GM12878 (cell line): ENCODE measurements at regions not wholly inside any gene's neighbourhood (a gene's known extent, or its start where the extent isn't known, plus 50 kb on each side); places are given as distances from the start of the nearest gene placed in this dataset.

Experiments
- ATAC-seq: fragments of 200-7000 bp; cut with Tn5 transposase; 3 replicates; pipeline ENCODE4 v1.9.1; 2020; ENCODE audit warnings: mild to moderate bottlenecking, moderate library complexity
- BruUV-seq: library from RNA; stranded (reverse); fragments of 400-500 nt; replicated peaks from 2 replicates; lab custom pipeline; 2021; lab: Mats Ljungman, UMichigan
- CTCF ChIA-PET: fragments of 300-600 bp; sonication (Branson Sonifier 250); formaldehyde crosslinking; extraction: SDS; loops from one replicate; lab custom pipeline; 2021; ENCODE audit warnings: inconsistent platforms; lab: Yijun Ruan, JAX
- POLR2A ChIA-PET: fragments of 350-600 bp; formaldehyde crosslinking; extraction: SDS; loops from one replicate; lab custom pipeline; 2021; ENCODE audit warnings: inconsistent platforms; lab: Charles Lee
- RAD21 ChIA-PET: fragments of 300-600 bp; sonication (Branson Sonifier 250); formaldehyde crosslinking; loops from one replicate; lab custom pipeline; 2023; ENCODE audit warnings: antibody characterized with exemption; ENCODE audit not compliant: unreplicated experiment; lab: Charles Lee
- SMC1A ChIA-PET: fragments of 300-600 bp; sonication (Branson Sonifier 250); formaldehyde crosslinking; loops from one replicate; lab custom pipeline; 2023; ENCODE audit not compliant: unreplicated experiment, uncharacterized antibody; lab: Charles Lee
- DNase-seq: peaks from one replicate; pipeline ENCODE4 v3.0.0-alpha.2; 2011; ENCODE audit warnings: low read depth, low spot score
- FAIRE-seq: peaks from 3 replicates; lab custom pipeline; 2011; peaks lifted over from hg19 to GRCh38; lab: Jason Lieb, UNC
- H2AFZ ChIP-seq: 2 replicates; pipeline ENCODE4 v1.6.0; 2011; ENCODE audit warnings: low read depth, low read length, control low read depth; ENCODE audit not compliant: control insufficient read depth
- H3K27ac ChIP-seq: 2 replicates; pipeline ENCODE4 v1.5.1; 2011; ENCODE audit warnings: control low read depth; ENCODE audit not compliant: control insufficient read depth, insufficient read depth
- H3K27me3 ChIP-seq, 2 experiments: replicated peaks in 1 of 2; 2 replicates each; pipeline versions ENCODE4 v1.6.0 to v1.6.1; 2011; ENCODE audit warnings: low read length in 1 of 2; ENCODE audit not compliant: control insufficient read depth in 2 of 2, insufficient read depth in 2 of 2
- H3K36me3 ChIP-seq, 2 experiments: 2 replicates each; pipeline ENCODE4 v1.5.1; 2011; ENCODE audit warnings: low read length in 1 of 2; ENCODE audit not compliant: control insufficient read depth in 2 of 2, insufficient read depth in 2 of 2
- H3K4me1 ChIP-seq: 2 replicates; pipeline ENCODE4 v1.6.1; 2011; ENCODE audit warnings: mild to moderate bottlenecking, low read length, moderate library complexity, mixed read lengths; ENCODE audit not compliant: control insufficient read depth, insufficient read depth
- H3K4me2 ChIP-seq: 2 replicates; pipeline ENCODE4 v1.6.0; 2011; ENCODE audit warnings: control low read depth; ENCODE audit not compliant: control insufficient read depth, insufficient read depth
- H3K4me3 ChIP-seq: fragments of 200-600 bp; sonication (generic); 2 replicates; pipeline ENCODE4 v1.5.1; 2016
- H3K79me2 ChIP-seq: 2 replicates; pipeline ENCODE4 v1.6.0; 2011; ENCODE audit warnings: low read length; ENCODE audit not compliant: control insufficient read depth, insufficient read depth
- H3K9ac ChIP-seq: 2 replicates; pipeline ENCODE4 v1.8.0; 2011; ENCODE audit warnings: low read length, control low read depth, mixed read lengths; ENCODE audit not compliant: control insufficient read depth, insufficient read depth
- H3K9me3 ChIP-seq: replicated peaks from 3 replicates; pipeline ENCODE4 v1.5.1; 2011; ENCODE audit warnings: mild to moderate bottlenecking, low read length; ENCODE audit not compliant: control insufficient read depth, insufficient read depth
- H4K20me1 ChIP-seq: 2 replicates; pipeline ENCODE4 v1.6.0; 2011; ENCODE audit not compliant: control insufficient read depth, insufficient read depth
- EGR1 ChIP-seq, 2 experiments: IDR thresholded peaks; 1 replicate in 1 of 2; 2 replicates in 1 of 2; pipeline ENCODE4 v1.6.1; 2011 to 2012; ENCODE audit warnings: low read depth in 2 of 2, low read length in 2 of 2, borderline replicate concordance in 1 of 2, mild to moderate bottlenecking in 1 of 2, moderate library complexity in 1 of 2
- ETV6 ChIP-seq, 2 experiments: fragments of 450-650 bp in 1 of 2; IDR thresholded peaks in 1 of 2; conservative IDR thresholded peaks in 1 of 2; 2 replicates each; pipeline ENCODE4 v1.6.1; 2014; ENCODE audit warnings: antibody characterized with exemption in 1 of 2, borderline replicate concordance in 1 of 2, low read depth in 1 of 2, mild to moderate bottlenecking in 1 of 2, moderate library complexity in 1 of 2
- HDAC2 ChIP-seq: fragments of 200-600 bp; sonication (generic); IDR thresholded peaks from 2 replicates; pipeline ENCODE4 v1.6.1; 2017
- MEF2A ChIP-seq: IDR thresholded peaks from 2 replicates; pipeline ENCODE4 v1.6.1; 2011; ENCODE audit warnings: low read depth, mild to moderate bottlenecking, low read length, moderate library complexity; ENCODE audit not compliant: insufficient read depth
- NBN ChIP-seq: fragments of 450-650 bp; IDR thresholded peaks from 2 replicates; pipeline ENCODE4 v1.6.1; 2016
- NFIC ChIP-seq: IDR thresholded peaks from 2 replicates; pipeline ENCODE4 v1.6.1; 2012; ENCODE audit warnings: low read depth, mild to moderate bottlenecking, inconsistent platforms, low read length, moderate library complexity
- SMC3 ChIP-seq: IDR thresholded peaks from 2 replicates; pipeline ENCODE4 v1.6.1; 2011; ENCODE audit warnings: low read length, improper control_type of control experiment, borderline replicate concordance
- TBL1XR1 ChIP-seq: IDR thresholded peaks from 2 replicates; pipeline ENCODE4 v1.6.1; 2012; ENCODE audit warnings: low read depth, low read length, improper control_type of control experiment
- TCF12 ChIP-seq: IDR thresholded peaks from 2 replicates; pipeline ENCODE4 v1.6.1; 2011; ENCODE audit warnings: low read depth, mild to moderate bottlenecking, low read length
- TCF3 ChIP-seq: IDR thresholded peaks from 2 replicates; pipeline ENCODE4 v1.6.1; 2012; ENCODE audit warnings: low read depth, mild to moderate bottlenecking, low read length, borderline replicate concordance; ENCODE audit not compliant: insufficient read depth
- WRNIP1 ChIP-seq: IDR thresholded peaks from 2 replicates; pipeline ENCODE4 v1.6.1; 2011; ENCODE audit warnings: low read depth, low read length, improper control_type of control experiment, borderline replicate concordance
- ZBED1 ChIP-seq: IDR thresholded peaks from 2 replicates; pipeline ENCODE4 v1.6.1; 2016; ENCODE audit warnings: borderline replicate concordance
- WGBS: methylation state at CpG from one replicate; pipeline ENCODE4 v1.1.6; 2016; ENCODE audit warnings: low lambda C conversion rate; ENCODE audit not compliant: insufficient replicate concordance, insufficient coverage; ENCODE audit errors: missing lambda C conversion rate; 5-methylcytosine and 5-hydroxymethylcytosine counted together
- in situ Hi-C: fragments of 300-500 bp; cut with MboI; formaldehyde crosslinking; loops from 9 replicates; pipeline ENCODE4 v1.14.3; 2018; ENCODE audit warnings: mixed read lengths
- intact Hi-C: fragments of 100-400 bp; cut with micrococcal nuclease; formaldehyde crosslinking; loops from one replicate; pipeline ENCODE4 v1.14.2; 2022; ENCODE audit not compliant: unreplicated experiment
- TF ChIP-seq, protein P1 (sequence below): fragments of 150-350 bp; IDR thresholded peaks from 2 replicates; pipeline ENCODE4 v1.6.1; 2014; ENCODE audit warnings: mild to moderate bottlenecking, low read depth, low read length
- TF ChIP-seq, protein P2 (sequence below): fragments of 450-650 bp; IDR thresholded peaks from 2 replicates; pipeline ENCODE4 v1.6.1; 2017; ENCODE audit warnings: mild to moderate bottlenecking, moderate library complexity
- TF ChIP-seq, protein P3 (sequence below): fragments of 450-650 bp; IDR thresholded peaks from 2 replicates; pipeline ENCODE4 v1.6.1; 2017; ENCODE audit warnings: mild to moderate bottlenecking, low read depth, inconsistent platforms; ENCODE audit not compliant: poor library complexity, severe bottlenecking

DNA sequence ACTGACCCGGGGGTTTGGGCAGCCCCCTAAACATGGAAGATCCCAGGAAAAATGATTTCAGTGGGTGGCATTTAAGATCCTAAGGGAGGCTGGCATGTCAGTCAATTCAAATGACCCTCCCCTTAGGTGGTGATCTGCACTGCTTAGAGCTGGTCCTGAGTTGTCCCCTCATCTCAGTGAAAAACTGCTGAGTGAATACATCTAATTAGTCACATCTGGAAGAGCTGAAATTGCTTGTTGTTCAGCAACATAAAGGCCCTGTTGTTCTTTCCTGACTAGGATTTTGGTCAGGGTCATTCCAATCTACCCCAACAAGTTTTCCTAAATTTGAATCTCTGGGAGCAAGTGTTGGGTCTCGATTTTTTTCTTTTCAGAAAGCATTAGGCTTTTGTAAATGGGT is 126.4 kb downstream of the LCA5 start:
- Histone ChIP-seq H3K9me3 (no peaks in the 10 kb centered on the region), H3K27ac (no peak overlapping the region), H3K36me3 (no peaks in the 10 kb centered on the region), H3K79me2 (no peaks in the 10 kb centered on the region), H3K4me1 (no peaks in the 10 kb centered on the region), H3K27me3 (no peaks in the 10 kb centered on the region), H2AFZ (no peak overlapping the region), H3K4me2 (no peak overlapping the region), H3K9ac (no peak overlapping the region), H4K20me1 (no peaks in the 10 kb centered on the region), H3K4me3 (no peak overlapping the region)
- FAIRE-seq (no peak), ATAC-seq (no peak), DNase-seq (no peak)
- intact Hi-C loops (no loop called here), in situ Hi-C loops (no loop called here)
- RAD21 ChIA-PET: no interaction called here
- SMC1A ChIA-PET: no interaction called here
- 42% methylated on average over 2 of the region's 2 CpGs for WGBS
- no TSS peak for BruUV-seq
- TF ChIP-seq MEF2A (no peak), ETV6 (conservative IDR thresholded peaks at IDR 0.05 in 1 of 2, IDR thresholded peaks at IDR 0.05 in 1 of 2; ENCODE audit: borderline replicate concordance in 1 of 2, low read depth in 1 of 2) (no peak), WRNIP1 (no peak), TCF3 (no peak), TCF12 (no peak), NFIC (no peak), EGR1 (IDR thresholded peaks at IDR 0.05; ENCODE audit: borderline replicate concordance in 1 of 2, low read depth in 2 of 2, low read length in 2 of 2) (no peak), TBL1XR1 (no peak), ZBED1 (no peak), SMC3 (no peak), HDAC2 (no peak), NBN (no peak)
- TF ChIP-seq, protein P1, sequence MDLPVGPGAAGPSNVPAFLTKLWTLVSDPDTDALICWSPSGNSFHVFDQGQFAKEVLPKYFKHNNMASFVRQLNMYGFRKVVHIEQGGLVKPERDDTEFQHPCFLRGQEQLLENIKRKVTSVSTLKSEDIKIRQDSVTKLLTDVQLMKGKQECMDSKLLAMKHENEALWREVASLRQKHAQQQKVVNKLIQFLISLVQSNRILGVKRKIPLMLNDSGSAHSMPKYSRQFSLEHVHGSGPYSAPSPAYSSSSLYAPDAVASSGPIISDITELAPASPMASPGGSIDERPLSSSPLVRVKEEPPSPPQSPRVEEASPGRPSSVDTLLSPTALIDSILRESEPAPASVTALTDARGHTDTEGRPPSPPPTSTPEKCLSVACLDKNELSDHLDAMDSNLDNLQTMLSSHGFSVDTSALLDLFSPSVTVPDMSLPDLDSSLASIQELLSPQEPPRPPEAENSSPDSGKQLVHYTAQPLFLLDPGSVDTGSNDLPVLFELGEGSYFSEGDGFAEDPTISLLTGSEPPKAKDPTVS: no peak
- TF ChIP-seq, protein P2, sequence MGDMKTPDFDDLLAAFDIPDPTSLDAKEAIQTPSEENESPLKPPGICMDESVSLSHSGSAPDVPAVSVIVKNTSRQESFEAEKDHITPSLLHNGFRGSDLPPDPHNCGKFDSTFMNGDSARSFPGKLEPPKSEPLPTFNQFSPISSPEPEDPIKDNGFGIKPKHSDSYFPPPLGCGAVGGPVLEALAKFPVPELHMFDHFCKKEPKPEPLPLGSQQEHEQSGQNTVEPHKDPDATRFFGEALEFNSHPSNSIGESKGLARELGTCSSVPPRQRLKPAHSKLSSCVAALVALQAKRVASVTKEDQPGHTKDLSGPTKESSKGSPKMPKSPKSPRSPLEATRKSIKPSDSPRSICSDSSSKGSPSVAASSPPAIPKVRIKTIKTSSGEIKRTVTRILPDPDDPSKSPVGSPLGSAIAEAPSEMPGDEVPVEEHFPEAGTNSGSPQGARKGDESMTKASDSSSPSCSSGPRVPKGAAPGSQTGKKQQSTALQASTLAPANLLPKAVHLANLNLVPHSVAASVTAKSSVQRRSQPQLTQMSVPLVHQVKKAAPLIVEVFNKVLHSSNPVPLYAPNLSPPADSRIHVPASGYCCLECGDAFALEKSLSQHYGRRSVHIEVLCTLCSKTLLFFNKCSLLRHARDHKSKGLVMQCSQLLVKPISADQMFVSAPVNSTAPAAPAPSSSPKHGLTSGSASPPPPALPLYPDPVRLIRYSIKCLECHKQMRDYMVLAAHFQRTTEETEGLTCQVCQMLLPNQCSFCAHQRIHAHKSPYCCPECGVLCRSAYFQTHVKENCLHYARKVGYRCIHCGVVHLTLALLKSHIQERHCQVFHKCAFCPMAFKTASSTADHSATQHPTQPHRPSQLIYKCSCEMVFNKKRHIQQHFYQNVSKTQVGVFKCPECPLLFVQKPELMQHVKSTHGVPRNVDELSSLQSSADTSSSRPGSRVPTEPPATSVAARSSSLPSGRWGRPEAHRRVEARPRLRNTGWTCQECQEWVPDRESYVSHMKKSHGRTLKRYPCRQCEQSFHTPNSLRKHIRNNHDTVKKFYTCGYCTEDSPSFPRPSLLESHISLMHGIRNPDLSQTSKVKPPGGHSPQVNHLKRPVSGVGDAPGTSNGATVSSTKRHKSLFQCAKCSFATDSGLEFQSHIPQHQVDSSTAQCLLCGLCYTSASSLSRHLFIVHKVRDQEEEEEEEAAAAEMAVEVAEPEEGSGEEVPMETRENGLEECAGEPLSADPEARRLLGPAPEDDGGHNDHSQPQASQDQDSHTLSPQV: no peak
- TF ChIP-seq, protein P3, sequence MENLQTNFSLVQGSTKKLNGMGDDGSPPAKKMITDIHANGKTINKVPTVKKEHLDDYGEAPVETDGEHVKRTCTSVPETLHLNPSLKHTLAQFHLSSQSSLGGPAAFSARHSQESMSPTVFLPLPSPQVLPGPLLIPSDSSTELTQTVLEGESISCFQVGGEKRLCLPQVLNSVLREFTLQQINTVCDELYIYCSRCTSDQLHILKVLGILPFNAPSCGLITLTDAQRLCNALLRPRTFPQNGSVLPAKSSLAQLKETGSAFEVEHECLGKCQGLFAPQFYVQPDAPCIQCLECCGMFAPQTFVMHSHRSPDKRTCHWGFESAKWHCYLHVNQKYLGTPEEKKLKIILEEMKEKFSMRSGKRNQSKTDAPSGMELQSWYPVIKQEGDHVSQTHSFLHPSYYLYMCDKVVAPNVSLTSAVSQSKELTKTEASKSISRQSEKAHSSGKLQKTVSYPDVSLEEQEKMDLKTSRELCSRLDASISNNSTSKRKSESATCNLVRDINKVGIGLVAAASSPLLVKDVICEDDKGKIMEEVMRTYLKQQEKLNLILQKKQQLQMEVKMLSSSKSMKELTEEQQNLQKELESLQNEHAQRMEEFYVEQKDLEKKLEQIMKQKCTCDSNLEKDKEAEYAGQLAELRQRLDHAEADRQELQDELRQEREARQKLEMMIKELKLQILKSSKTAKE: no peak
- POLR2A ChIA-PET: no interaction called here
- CTCF ChIA-PET: no interaction called here
